ENCODE measurements at regions not wholly inside any gene's neighbourhood (a gene's known extent, or its start where the extent isn't known, plus 50 kb on each side); places are given as distances from the start of the nearest gene placed in this dataset.

DNA sequence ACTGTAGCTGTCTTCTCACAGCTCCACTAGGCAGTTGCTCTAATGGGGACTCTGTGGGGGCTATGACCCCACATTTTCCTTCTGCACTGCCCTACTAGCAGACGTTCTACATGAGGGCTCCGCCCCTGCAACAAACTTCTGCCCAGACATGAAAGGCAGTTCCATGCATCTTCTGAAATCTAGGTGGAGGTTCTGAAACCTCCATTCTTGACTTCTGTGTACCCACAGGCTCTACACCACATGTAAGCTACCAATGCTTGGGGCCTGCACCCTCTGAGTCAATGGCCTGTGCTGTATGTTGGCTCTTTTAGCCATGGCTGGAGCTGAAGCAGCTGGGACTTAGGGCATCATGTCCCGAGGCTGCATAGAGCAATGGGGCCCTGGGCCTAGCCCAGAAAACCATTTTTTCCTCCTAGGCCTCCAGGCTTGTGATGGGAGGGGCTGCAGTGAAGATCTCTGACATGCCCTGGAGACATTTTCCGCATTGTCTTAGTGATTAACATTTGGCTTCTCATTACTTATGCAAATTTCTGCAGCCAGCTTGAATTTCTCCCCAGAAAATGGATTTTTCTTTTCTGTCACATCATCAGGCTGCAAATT lies 123.0 kb downstream of the MYCN start:
- TF ChIP-seq, protein P1, sequence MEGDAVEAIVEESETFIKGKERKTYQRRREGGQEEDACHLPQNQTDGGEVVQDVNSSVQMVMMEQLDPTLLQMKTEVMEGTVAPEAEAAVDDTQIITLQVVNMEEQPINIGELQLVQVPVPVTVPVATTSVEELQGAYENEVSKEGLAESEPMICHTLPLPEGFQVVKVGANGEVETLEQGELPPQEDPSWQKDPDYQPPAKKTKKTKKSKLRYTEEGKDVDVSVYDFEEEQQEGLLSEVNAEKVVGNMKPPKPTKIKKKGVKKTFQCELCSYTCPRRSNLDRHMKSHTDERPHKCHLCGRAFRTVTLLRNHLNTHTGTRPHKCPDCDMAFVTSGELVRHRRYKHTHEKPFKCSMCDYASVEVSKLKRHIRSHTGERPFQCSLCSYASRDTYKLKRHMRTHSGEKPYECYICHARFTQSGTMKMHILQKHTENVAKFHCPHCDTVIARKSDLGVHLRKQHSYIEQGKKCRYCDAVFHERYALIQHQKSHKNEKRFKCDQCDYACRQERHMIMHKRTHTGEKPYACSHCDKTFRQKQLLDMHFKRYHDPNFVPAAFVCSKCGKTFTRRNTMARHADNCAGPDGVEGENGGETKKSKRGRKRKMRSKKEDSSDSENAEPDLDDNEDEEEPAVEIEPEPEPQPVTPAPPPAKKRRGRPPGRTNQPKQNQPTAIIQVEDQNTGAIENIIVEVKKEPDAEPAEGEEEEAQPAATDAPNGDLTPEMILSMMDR (conservative IDR thresholded peaks at IDR 0.05; ENCODE audit: low read depth, low read length): no peak
- TF ChIP-seq RCOR1 (IDR thresholded peaks at IDR 0.05; ENCODE audit: insufficient replicate concordance, low read length): no peak
- no peak for TF ChIP-seq SMC3 (IDR thresholded peaks at IDR 0.05; ENCODE audit: low read depth, low read length)
- TF ChIP-seq USF2 (IDR thresholded peaks at IDR 0.05; ENCODE audit: low read depth, low read length): no peak
- TF ChIP-seq MXI1 (IDR thresholded peaks at IDR 0.05; ENCODE audit: borderline replicate concordance, low read depth, low read length): no peak
- no peak for TF ChIP-seq RAD21 (IDR thresholded peaks at IDR 0.05; ENCODE audit: low read length)
- no peak for TF ChIP-seq MAZ (IDR thresholded peaks at IDR 0.05; ENCODE audit: borderline replicate concordance, low read depth, low read length)
- TF ChIP-seq RFX5 (IDR thresholded peaks at IDR 0.05; ENCODE audit: low read depth, low read length): no peak
- no peak for TF ChIP-seq POLR2A (IDR thresholded peaks at IDR 0.05; ENCODE audit: low read depth, low read length)
- TF ChIP-seq MAFK (IDR thresholded peaks at IDR 0.05; ENCODE audit: low read depth, low read length): no peak
- TF ChIP-seq CHD1 (IDR thresholded peaks at IDR 0.05; ENCODE audit: low read depth, low read length): no peak
- TF ChIP-seq CEBPB (IDR thresholded peaks at IDR 0.05; ENCODE audit: low read depth, low read length): no peak
- TF ChIP-seq, protein P2, sequence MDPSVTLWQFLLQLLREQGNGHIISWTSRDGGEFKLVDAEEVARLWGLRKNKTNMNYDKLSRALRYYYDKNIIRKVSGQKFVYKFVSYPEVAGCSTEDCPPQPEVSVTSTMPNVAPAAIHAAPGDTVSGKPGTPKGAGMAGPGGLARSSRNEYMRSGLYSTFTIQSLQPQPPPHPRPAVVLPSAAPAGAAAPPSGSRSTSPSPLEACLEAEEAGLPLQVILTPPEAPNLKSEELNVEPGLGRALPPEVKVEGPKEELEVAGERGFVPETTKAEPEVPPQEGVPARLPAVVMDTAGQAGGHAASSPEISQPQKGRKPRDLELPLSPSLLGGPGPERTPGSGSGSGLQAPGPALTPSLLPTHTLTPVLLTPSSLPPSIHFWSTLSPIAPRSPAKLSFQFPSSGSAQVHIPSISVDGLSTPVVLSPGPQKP (IDR thresholded peaks at IDR 0.05; ENCODE audit: borderline replicate concordance, low read depth, low read length): no peak

Measured in IMR-90 (cell line).